GM19452 (cell line): ENCODE measurements at regions not wholly inside any gene's neighbourhood (a gene's known extent, or its start where the extent isn't known, plus 50 kb on each side); places are given as distances from the start of the nearest gene placed in this dataset.
"Not testable (repeated sequence)": the region's sequence is repeated elsewhere in the genome, so short reads cannot be mapped to it uniquely, and the experiment has no call there.

ENCODE experiments used
- ATAC-seq: cut with Tn5 transposase; IDR thresholded peaks from one replicate; pipeline ENCODE4 v1.9.1; 2021; ENCODE audit not compliant: unreplicated experiment

GRCh38 chr6:3920321-3920720 lies 71.1 kb downstream of the FAM50B start:
- no peak for ATAC-seq

- ATAC-seq: no peak
Observed at GRCh38 chr6:3921663-3922062, 72.5 kb downstream of the FAM50B start.

GRCh38 chr6:3922619-3923018 lies 73.4 kb downstream of the FAM50B start:
- not testable (repeated sequence) for ATAC-seq

GRCh38 chr6:3925223-3926149 lies 76.3 kb downstream of the FAM50B start:
- ATAC-seq: not testable (repeated sequence)

- ATAC-seq: no peak
Observed at GRCh38 chr6:3926150-3926482, 76.9 kb downstream of the FAM50B start.

- no peak for ATAC-seq
Observed at GRCh38 chr6:3928111-3928510, 78.9 kb downstream of the FAM50B start.

GRCh38 chr6:3929281-3929798 lies 80.2 kb downstream of the FAM50B start:
- no peak for ATAC-seq

- no peak for ATAC-seq
Observed at GRCh38 chr6:3937438-3937837, 88.3 kb downstream of the FAM50B start.

- ATAC-seq: no peak
Observed at GRCh38 chr6:3938715-3939367, 89.7 kb downstream of the FAM50B start.

GRCh38 chr6:3939368-3939958 lies 90.3 kb downstream of the FAM50B start:
- ATAC-seq: no peak

- ATAC-seq: no peak
Observed at GRCh38 chr6:3939964-3940363, 90.8 kb downstream of the FAM50B start.

- ATAC-seq: no peak
Observed at GRCh38 chr6:3940703-3941102, 91.5 kb downstream of the FAM50B start.

- ATAC-seq: no peak
Observed at GRCh38 chr6:3943331-3943765, 94.2 kb downstream of the FAM50B start.

- no peak for ATAC-seq
Observed at GRCh38 chr6:3944246-3944645, 95.1 kb downstream of the FAM50B start.

- ATAC-seq: no peak
Observed at GRCh38 chr6:3946778-3947177, 97.6 kb downstream of the FAM50B start.

- ATAC-seq: no peak
Observed at GRCh38 chr6:3948866-3949265, 99.7 kb downstream of the FAM50B start.

GRCh38 chr6:3949521-3949920 lies 100.3 kb downstream of the FAM50B start:
- no peak for ATAC-seq

GRCh38 chr6:3956054-3956453 lies 106.9 kb downstream of the FAM50B start:
- ATAC-seq: no peak

- ATAC-seq: no peak
Observed at GRCh38 chr6:3957321-3957720, 108.1 kb downstream of the FAM50B start.

GRCh38 chr6:3958255-3958654 lies 109.1 kb downstream of the FAM50B start:
- ATAC-seq: no peak

GRCh38 chr6:3959385-3959784 lies 110.2 kb downstream of the FAM50B start:
- ATAC-seq: no peak
